CD14-positive monocyte (primary cell): ENCODE measurements at regions not wholly inside any gene's neighbourhood (a gene's known extent, or its start where the extent isn't known, plus 50 kb on each side); places are given as distances from the start of the nearest gene placed in this dataset.

Experiments used
- DNase-seq, 3 donors: peaks; one replicate each; pipeline ENCODE4 v3.0.0-alpha.2; 2011 to 2022
- H2AFZ ChIP-seq: 2 replicates; pipeline ENCODE4 v1.6.0; 2012; ENCODE audit warnings: mild to moderate bottlenecking, low read depth, low read length, inconsistent platforms; ENCODE audit not compliant: insufficient read depth, poor library complexity, severe bottlenecking
- H3K27ac ChIP-seq, 2 donors: 1 replicate in 1 of 2; 2 replicates in 1 of 2; pipeline ENCODE4 v1.5.1; 2012 to 2013; ENCODE audit warnings: low read length in 2 of 2, control low read depth in 1 of 2, inconsistent platforms in 1 of 2, low read depth in 1 of 2, mild to moderate bottlenecking in 1 of 2
- H3K27me3 ChIP-seq, 2 donors: one replicate each; pipeline versions ENCODE4 v1.6.0 to v1.6.1; 2011 to 2013; ENCODE audit warnings: low read length in 2 of 2; ENCODE audit not compliant: control insufficient read depth in 2 of 2, insufficient read depth in 2 of 2
- H3K36me3 ChIP-seq, 2 donors: replicated peaks in 1 of 2; 1 replicate in 1 of 2; 2 replicates in 1 of 2; pipeline versions ENCODE4 v1.5.1 to v1.6.1; 2012 to 2013; ENCODE audit warnings: low read length in 2 of 2, control low read depth in 1 of 2, inconsistent platforms in 1 of 2, mild to moderate bottlenecking in 1 of 2; ENCODE audit not compliant: insufficient read depth in 2 of 2, control insufficient read depth in 1 of 2
- H3K4me1 ChIP-seq, 2 donors: 1 replicate in 1 of 2; 2 replicates in 1 of 2; pipeline versions ENCODE4 v1.5.1 to v1.6.1; 2012 to 2013; ENCODE audit warnings: low read length in 2 of 2, control low read depth in 1 of 2, inconsistent platforms in 1 of 2, mild to moderate bottlenecking in 1 of 2, moderate library complexity in 1 of 2; ENCODE audit not compliant: insufficient read depth in 2 of 2, control insufficient read depth in 1 of 2
- H3K4me2 ChIP-seq: replicated peaks from 2 replicates; pipeline ENCODE3; 2012; ENCODE audit warnings: low read length, moderate library complexity, mild to moderate bottlenecking; ENCODE audit not compliant: poor library complexity, severe bottlenecking; ENCODE audit errors: extremely low read depth
- H3K4me3 ChIP-seq, 3 experiments: fragments of 200-600 bp in 1 of 3; sonication (generic) in 1 of 3; replicated peaks in 1 of 3; 1 replicate in 2 of 3; 2 replicates in 1 of 3; pipeline ENCODE4 v1.5.1; 2011 to 2013; ENCODE audit warnings: low read length in 3 of 3, mild to moderate bottlenecking in 3 of 3, control low read depth in 2 of 3, low read depth in 2 of 3, inconsistent platforms in 1 of 3, moderate library complexity in 1 of 3
- H3K79me2 ChIP-seq: 2 replicates; pipeline ENCODE4 v1.6.0; 2012; ENCODE audit warnings: mild to moderate bottlenecking, control low read depth, inconsistent platforms, low read length, moderate library complexity; ENCODE audit not compliant: insufficient read depth
- H3K9ac ChIP-seq: 2 replicates; pipeline ENCODE4 v1.6.0; 2017; ENCODE audit warnings: low read length, mild to moderate bottlenecking; ENCODE audit not compliant: insufficient read depth, poor library complexity, severe bottlenecking
- H3K9me3 ChIP-seq, 2 donors: replicated peaks in 1 of 2; 1 replicate in 1 of 2; 2 replicates in 1 of 2; pipeline versions ENCODE4 v1.5.1 to v1.6.1; 2012 to 2013; ENCODE audit warnings: low read length in 2 of 2, control low read depth in 1 of 2; ENCODE audit not compliant: control insufficient read depth in 1 of 2, insufficient read depth in 1 of 2
- H4K20me1 ChIP-seq: 2 replicates; pipeline ENCODE4 v1.6.0; 2012; ENCODE audit warnings: mild to moderate bottlenecking, low read length, control low read depth, moderate library complexity; ENCODE audit not compliant: insufficient read depth
- H3K27ac Mint-ChIP-seq, 7 donors: one replicate each; pipeline ENCODE4 v1.8.0; 2020; ENCODE audit warnings: mild to moderate bottlenecking in 7 of 7, mixed read lengths in 7 of 7, moderate library complexity in 6 of 7, inconsistent platforms in 2 of 7
- H3K27me3 Mint-ChIP-seq, 3 donors: one replicate each; pipeline ENCODE4 v1.8.0; 2021 to 2022; ENCODE audit warnings: low read depth in 3 of 3, mild to moderate bottlenecking in 3 of 3, mixed read lengths in 3 of 3, moderate library complexity in 3 of 3, inconsistent platforms in 1 of 3
- H3K36me3 Mint-ChIP-seq, 2 donors: one replicate each; pipeline ENCODE4 v1.8.0; 2020; ENCODE audit warnings: mixed read lengths in 2 of 2, inconsistent platforms in 1 of 2, mild to moderate bottlenecking in 1 of 2
- H3K4me1 Mint-ChIP-seq: one replicate; pipeline ENCODE4 v1.8.0; 2020; ENCODE audit warnings: mild to moderate bottlenecking, mixed read lengths
- H3K4me3 Mint-ChIP-seq, 2 donors: one replicate each; pipeline ENCODE4 v1.8.0; 2020; ENCODE audit warnings: mild to moderate bottlenecking in 2 of 2, mixed read lengths in 2 of 2, moderate library complexity in 1 of 2
- H3K9me3 Mint-ChIP-seq, 7 donors: one replicate each; pipeline ENCODE4 v1.8.0; 2020 to 2022; ENCODE audit warnings: mixed read lengths in 7 of 7, mild to moderate bottlenecking in 6 of 7, moderate library complexity in 6 of 7, inconsistent platforms in 2 of 7
- WGBS: methylation state at CpG from one replicate; pipeline ENCODE4 v1.1.5; 2013; ENCODE audit warnings: missing lambda C conversion rate; ENCODE audit not compliant: insufficient coverage; 5-methylcytosine and 5-hydroxymethylcytosine counted together
- intact Hi-C, 2 donors: fragments of 100-400 bp; cut with micrococcal nuclease; formaldehyde crosslinking; loops; one replicate each; pipeline versions ENCODE4 v1.15.0 to v1.15.1; 2023
- TF ChIP-seq, protein P1 (sequence below): fragments of 200-600 bp; IDR thresholded peaks from one replicate; pipeline ENCODE4 v1.8.0; 2022; ENCODE audit warnings: antibody characterized with exemption, mild to moderate bottlenecking

DNA sequence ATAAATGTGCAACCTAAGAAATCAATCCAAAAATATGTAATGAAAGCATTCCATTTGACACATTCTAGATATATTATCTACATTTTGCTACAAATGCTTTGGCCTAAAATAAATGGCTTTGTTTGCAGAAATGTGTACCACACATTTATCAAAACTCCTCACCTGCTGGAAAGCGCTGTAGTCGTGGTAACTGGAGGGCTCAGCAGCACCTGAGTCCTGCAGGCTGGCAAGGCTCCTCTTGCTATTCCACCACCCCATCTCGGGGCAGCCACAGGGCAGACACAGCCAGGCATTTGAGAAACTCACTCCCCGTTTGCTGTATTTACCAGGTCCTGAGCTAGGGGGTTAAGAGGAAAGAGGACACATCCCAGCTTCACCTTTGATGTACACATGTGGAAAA lies 68.1 kb upstream of the TOMM7 start:
- H3K79me2 ChIP-seq: no peaks in the 10 kb centered on the region
- no peak overlapping the region for H2AFZ ChIP-seq
- peaks cover 4 to 5% of the 10 kb centered on the region in 2 donors for H3K4me1 ChIP-seq
- Mint-ChIP-seq H3K4me3 (no peak overlapping the region), H3K9me3 (peaks cover 0 to 2% (median 0%) of the 10 kb centered on the region in 7 donors), H3K27me3 (peaks cover 0 to 4% (median 4%) of the 10 kb centered on the region in 3 donors), H3K4me1 (peaks cover 7% of the 10 kb centered on the region), H3K36me3 (no peaks in the 10 kb centered on the region), H3K27ac (no peak overlapping the region)
- no peaks in the 10 kb centered on the region for H3K27me3 ChIP-seq
- no peaks in the 10 kb centered on the region for H4K20me1 ChIP-seq
- H3K9me3 ChIP-seq: no peaks in the 10 kb centered on the region
- H3K9ac ChIP-seq: no peak overlapping the region
- no peak overlapping the region for H3K4me3 ChIP-seq
- H3K27ac ChIP-seq: no peak overlapping the region
- no peak for DNase-seq
- intact Hi-C loops: no loop called here
- 92% methylated on average over 4 of the region's 4 CpGs for WGBS
- H3K36me3 ChIP-seq: no peaks in the 10 kb centered on the region
- TF ChIP-seq, protein P1, sequence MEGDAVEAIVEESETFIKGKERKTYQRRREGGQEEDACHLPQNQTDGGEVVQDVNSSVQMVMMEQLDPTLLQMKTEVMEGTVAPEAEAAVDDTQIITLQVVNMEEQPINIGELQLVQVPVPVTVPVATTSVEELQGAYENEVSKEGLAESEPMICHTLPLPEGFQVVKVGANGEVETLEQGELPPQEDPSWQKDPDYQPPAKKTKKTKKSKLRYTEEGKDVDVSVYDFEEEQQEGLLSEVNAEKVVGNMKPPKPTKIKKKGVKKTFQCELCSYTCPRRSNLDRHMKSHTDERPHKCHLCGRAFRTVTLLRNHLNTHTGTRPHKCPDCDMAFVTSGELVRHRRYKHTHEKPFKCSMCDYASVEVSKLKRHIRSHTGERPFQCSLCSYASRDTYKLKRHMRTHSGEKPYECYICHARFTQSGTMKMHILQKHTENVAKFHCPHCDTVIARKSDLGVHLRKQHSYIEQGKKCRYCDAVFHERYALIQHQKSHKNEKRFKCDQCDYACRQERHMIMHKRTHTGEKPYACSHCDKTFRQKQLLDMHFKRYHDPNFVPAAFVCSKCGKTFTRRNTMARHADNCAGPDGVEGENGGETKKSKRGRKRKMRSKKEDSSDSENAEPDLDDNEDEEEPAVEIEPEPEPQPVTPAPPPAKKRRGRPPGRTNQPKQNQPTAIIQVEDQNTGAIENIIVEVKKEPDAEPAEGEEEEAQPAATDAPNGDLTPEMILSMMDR: no peak
- no peak overlapping the region for H3K4me2 ChIP-seq

DNA sequence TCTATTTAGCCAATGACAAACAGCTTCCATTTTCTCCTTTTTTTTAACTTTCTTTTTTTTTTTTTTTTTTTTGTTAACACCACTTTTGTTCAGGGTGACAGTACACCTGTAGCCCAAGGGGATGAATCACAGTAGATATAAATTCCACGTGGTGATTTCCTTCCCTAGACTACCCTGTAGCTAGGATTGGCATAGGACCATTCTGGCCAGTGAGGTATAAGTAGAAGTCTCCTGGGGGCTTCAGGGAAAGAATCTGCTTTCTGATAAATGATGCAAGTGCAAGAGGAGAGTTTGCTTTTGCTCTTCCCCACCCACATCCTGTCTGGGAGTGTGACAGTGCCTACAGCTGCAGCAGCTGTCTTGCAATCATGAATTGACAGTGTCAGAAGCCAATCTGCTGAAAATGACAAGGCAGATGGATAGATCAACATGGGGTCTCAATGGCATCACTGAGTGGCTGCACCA lies 63.2 kb upstream of the TOMM7 start:
- Histone ChIP-seq H3K4me2 (peak overlapping the region; percentile 21), H3K4me1 (peaks cover 9 to 18% of the 10 kb centered on the region in 2 donors), H3K27ac (no peak overlapping the region), H3K9me3 (no peaks in the 10 kb centered on the region), H3K36me3 (no peaks in the 10 kb centered on the region), H2AFZ (peak overlapping the region; percentile 22), H4K20me1 (no peaks in the 10 kb centered on the region), H3K79me2 (no peaks in the 10 kb centered on the region), H3K9ac (no peak overlapping the region), H3K4me3 (peak overlapping the region in 1 of 3 experiments; percentile 4), H3K27me3 (no peaks in the 10 kb centered on the region)
- TF ChIP-seq, protein P1: no peak
- DNase-seq: no peak
- peak overlapping the region in 1 of 2 donors; percentile 43 for H3K4me3 Mint-ChIP-seq
- WGBS: no CpG with 5 or more reads among the region's 1 CpG
- peaks cover 1 to 6% (median 2%) of the 10 kb centered on the region in 3 donors for H3K27me3 Mint-ChIP-seq
- intact Hi-C loops: no loop called here
- H3K36me3 Mint-ChIP-seq: no peaks in the 10 kb centered on the region
- peaks cover 0 to 5% (median 0%) of the 10 kb centered on the region in 7 donors for H3K9me3 Mint-ChIP-seq
- peaks cover 14% of the 10 kb centered on the region for H3K4me1 Mint-ChIP-seq
- H3K27ac Mint-ChIP-seq: peak overlapping the region in 1 of 7 donors; percentile 25
